PC-3 (cell line): ENCODE measurements at regions not wholly inside any gene's neighbourhood (a gene's known extent, or its start where the extent isn't known, plus 50 kb on each side); places are given as distances from the start of the nearest gene placed in this dataset.

Experiments
- CTCF ChIP-seq: fragments of 300-600 bp; sonication (generic); conservative IDR thresholded peaks from 2 replicates; pipeline ENCODE4 v1.5.1; 2017; ENCODE audit warnings: antibody characterized with exemption, low read depth, mild to moderate bottlenecking, low read length
- EZH2phosphoT487 ChIP-seq: fragments of 300-600 bp; sonication (generic); IDR thresholded peaks from 2 replicates; pipeline ENCODE4 v1.6.1; 2018; ENCODE audit warnings: mild to moderate bottlenecking, antibody characterized with exemption, low read length, borderline replicate concordance

DNA sequence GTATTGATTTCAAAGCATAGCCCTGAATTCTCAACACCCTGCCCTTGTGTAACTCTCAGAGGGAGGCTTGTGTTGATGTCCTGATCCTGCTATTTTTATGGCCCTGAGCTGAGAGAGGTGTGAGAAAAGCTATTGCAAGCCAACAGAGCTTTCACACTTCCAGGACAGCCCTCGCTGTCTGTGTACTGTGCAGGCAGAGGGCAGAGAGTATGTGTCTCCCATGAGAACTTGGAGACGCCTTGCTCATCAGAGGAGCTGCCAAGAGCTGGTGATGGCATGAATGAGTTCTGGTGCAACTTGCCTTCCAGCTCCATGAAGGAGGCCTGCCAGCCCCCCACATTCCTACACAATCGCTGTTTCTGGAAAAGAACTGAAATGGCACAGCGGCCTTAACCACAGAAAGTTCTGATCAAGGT, 144.1 kb upstream of the AJAP1 start:
- TF ChIP-seq CTCF (no peak), EZH2phosphoT487 (no peak)
